WTC11 (cell line): ENCODE measurements at regions not wholly inside any gene's neighbourhood (a gene's known extent, or its start where the extent isn't known, plus 50 kb on each side); places are given as distances from the start of the nearest gene placed in this dataset.

Experiments used
- ATAC-seq: fragments of 200-7000 bp; cut with Tn5 transposase; 2 replicates; pipeline ENCODE4 v1.10.0; 2021; ENCODE audit warnings: mild to moderate bottlenecking, moderate library complexity
- CTCF ChIA-PET: fragments of 300-600 bp; sonication (Branson Sonifier 250); formaldehyde crosslinking; loops from one replicate; lab custom pipeline; 2021; ENCODE audit warnings: antibody characterized with exemption; lab: Charles Lee
- POLR2A ChIA-PET: fragments of 350-600 bp; sonication (Branson Sonifier 250); formaldehyde crosslinking; loops from one replicate; lab custom pipeline; 2021; ENCODE audit warnings: antibody characterized with exemption; lab: Charles Lee
- DNase-seq: peaks from one replicate; pipeline ENCODE4 v3.0.0; 2021; ENCODE audit warnings: low spot score
- H3K27ac Mint-ChIP-seq: 2 replicates; pipeline ENCODE4 v1.8.0; 2021; ENCODE audit warnings: mixed read lengths
- H3K27me3 Mint-ChIP-seq: 2 replicates; pipeline ENCODE4 v1.8.0; 2021; ENCODE audit warnings: low read depth, mild to moderate bottlenecking, moderate library complexity, mixed read lengths
- H3K36me3 Mint-ChIP-seq: 2 replicates; pipeline ENCODE4 v1.8.0; 2021; ENCODE audit warnings: mixed read lengths
- H3K4me1 Mint-ChIP-seq: 2 replicates; pipeline ENCODE4 v1.8.0; 2022; ENCODE audit warnings: mixed read lengths
- H3K4me3 Mint-ChIP-seq: 2 replicates; pipeline ENCODE4 v1.8.0; 2021; ENCODE audit warnings: mild to moderate bottlenecking, moderate library complexity, mixed read lengths
- H3K9me3 Mint-ChIP-seq: 2 replicates; pipeline ENCODE4 v1.8.0; 2021; ENCODE audit warnings: mixed read lengths
- ATF1 ChIP-seq: sonication (generic); formaldehyde crosslinking; IDR thresholded peaks from 2 replicates; pipeline ENCODE4 v1.8.1; 2023; ENCODE audit warnings: mild to moderate bottlenecking, moderate library complexity, missing genetic modification reagents
- CBFB ChIP-seq: sonication (generic); formaldehyde crosslinking; IDR thresholded peaks from 2 replicates; pipeline ENCODE4 v1.8.1; 2022; ENCODE audit warnings: mild to moderate bottlenecking, low read depth, missing genetic modification reagents
- CREB1 ChIP-seq: sonication (generic); formaldehyde crosslinking; IDR thresholded peaks from 2 replicates; pipeline ENCODE4 v1.8.0; 2023; ENCODE audit warnings: mild to moderate bottlenecking, missing genetic modification reagents
- ELF4 ChIP-seq: sonication (generic); formaldehyde crosslinking; IDR thresholded peaks from 2 replicates; pipeline ENCODE4 v1.8.1; 2022; ENCODE audit warnings: low read depth, mild to moderate bottlenecking, moderate library complexity, missing genetic modification reagents
- ETV6 ChIP-seq: sonication (generic); formaldehyde crosslinking; IDR thresholded peaks from 2 replicates; pipeline ENCODE4 v1.8.1; 2022; ENCODE audit warnings: mild to moderate bottlenecking, missing genetic modification reagents
- GTF2I ChIP-seq: fragments of 250-450 bp; sonication (Bioruptor Pico); conservative IDR thresholded peaks from 2 replicates; pipeline ENCODE4 v1.4.0; 2021; ENCODE audit warnings: mild to moderate bottlenecking
- JAZF1 ChIP-seq: fragments of 250-450 bp; sonication (Bioruptor Pico); IDR thresholded peaks from 2 replicates; pipeline ENCODE4 v1.9.0; 2021; ENCODE audit warnings: moderate library complexity, mild to moderate bottlenecking, inconsistent platforms
- NFATC4 ChIP-seq: fragments of 250-450 bp; sonication (Bioruptor Pico); IDR thresholded peaks from 2 replicates; pipeline ENCODE4 v1.9.0; 2021; ENCODE audit warnings: mild to moderate bottlenecking
- OVOL2 ChIP-seq: fragments of 250-450 bp; sonication (Bioruptor Pico); IDR thresholded peaks from 2 replicates; pipeline ENCODE4 v1.9.0; 2021; ENCODE audit warnings: mild to moderate bottlenecking, borderline replicate concordance
- PRRX2 ChIP-seq: fragments of 250-450 bp; sonication (Bioruptor Pico); IDR thresholded peaks from 2 replicates; pipeline ENCODE4 v1.8.0; 2021; ENCODE audit warnings: mild to moderate bottlenecking
- SMAD3 ChIP-seq: sonication (generic); formaldehyde crosslinking; IDR thresholded peaks from 2 replicates; pipeline ENCODE4 v1.8.0; 2022; ENCODE audit warnings: missing genetic modification reagents, mild to moderate bottlenecking, borderline replicate concordance
- TEAD1 ChIP-seq: sonication (generic); formaldehyde crosslinking; IDR thresholded peaks from 2 replicates; pipeline ENCODE4 v1.8.0; 2022; ENCODE audit warnings: mild to moderate bottlenecking, missing genetic modification reagents
- TEAD4 ChIP-seq: sonication (generic); formaldehyde crosslinking; IDR thresholded peaks from 2 replicates; pipeline ENCODE4 v1.8.0; 2022; ENCODE audit warnings: mild to moderate bottlenecking, missing genetic modification reagents
- ZNF138 ChIP-seq: sonication (generic); formaldehyde crosslinking; conservative IDR thresholded peaks from 2 replicates; pipeline ENCODE4 v1.8.1; 2022; ENCODE audit warnings: mild to moderate bottlenecking, moderate library complexity, missing genetic modification reagents
- ZNF671 ChIP-seq: fragments of 250-450 bp; sonication (Bioruptor Pico); IDR thresholded peaks from 2 replicates; pipeline ENCODE4 v1.8.0; 2021; ENCODE audit warnings: mild to moderate bottlenecking
- TF ChIP-seq, protein P1 (sequence below): sonication (generic); formaldehyde crosslinking; IDR thresholded peaks from 2 replicates; pipeline ENCODE4 v1.8.0; 2022; ENCODE audit warnings: mild to moderate bottlenecking, missing genetic modification reagents
- TF ChIP-seq, protein P2 (sequence below): sonication (generic); formaldehyde crosslinking; IDR thresholded peaks from 2 replicates; pipeline ENCODE4 v1.8.1; 2023; ENCODE audit warnings: mild to moderate bottlenecking, moderate library complexity, missing genetic modification reagents
- TF ChIP-seq, protein P3 (sequence below): fragments of 250-450 bp; sonication (Bioruptor Pico); IDR thresholded peaks from 2 replicates; pipeline ENCODE4 v1.9.0; 2021; ENCODE audit warnings: mild to moderate bottlenecking
- TF ChIP-seq, protein P4 (sequence below): sonication (generic); formaldehyde crosslinking; IDR thresholded peaks from 2 replicates; pipeline ENCODE4 v1.8.1; 2023; ENCODE audit warnings: mild to moderate bottlenecking, missing genetic modification reagents, moderate library complexity
- TF ChIP-seq, protein P5 (sequence below): sonication (generic); formaldehyde crosslinking; IDR thresholded peaks from 2 replicates; pipeline ENCODE4 v1.8.0; 2023; ENCODE audit warnings: mild to moderate bottlenecking, missing genetic modification reagents
- TF ChIP-seq, protein P6 (sequence below): sonication (generic); formaldehyde crosslinking; IDR thresholded peaks from 2 replicates; pipeline ENCODE4 v1.8.0; 2022; ENCODE audit warnings: mild to moderate bottlenecking, missing genetic modification reagents
- TF ChIP-seq, protein P7 (sequence below): fragments of 250-450 bp; sonication (Bioruptor Pico); IDR thresholded peaks from 2 replicates; pipeline ENCODE4 v1.9.0; 2021; ENCODE audit warnings: moderate library complexity, mild to moderate bottlenecking, inconsistent platforms, borderline replicate concordance
- TF ChIP-seq, protein P8 (sequence below): sonication (generic); formaldehyde crosslinking; IDR thresholded peaks from 2 replicates; pipeline ENCODE4 v1.8.1; 2022; ENCODE audit warnings: missing genetic modification reagents, borderline replicate concordance
- TF ChIP-seq, protein P9 (sequence below): fragments of 250-450 bp; sonication (Bioruptor Pico); conservative IDR thresholded peaks from 2 replicates; pipeline ENCODE4 v1.9.0; 2021; ENCODE audit warnings: mild to moderate bottlenecking

DNA sequence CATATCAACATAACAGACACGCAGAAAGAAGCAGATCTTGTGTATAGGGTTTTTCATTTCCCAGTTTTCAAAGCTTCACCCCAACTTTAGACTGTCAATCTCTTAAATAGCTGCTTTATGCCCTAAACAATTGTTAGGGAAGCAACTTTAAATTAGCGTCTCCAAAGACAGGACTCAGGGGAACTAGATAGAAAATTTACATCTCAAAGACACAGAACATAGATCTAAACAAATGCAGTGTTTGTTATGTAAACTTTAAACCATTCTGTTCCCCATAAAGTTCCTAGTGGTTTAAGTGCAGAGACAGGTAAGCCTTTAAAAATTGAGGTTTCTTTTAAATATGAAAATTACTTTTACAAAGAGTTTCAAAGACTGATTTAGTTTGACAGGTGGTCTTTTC, 379.2 kb upstream of the GHITM start (continued):
- TF ChIP-seq, protein P1, sequence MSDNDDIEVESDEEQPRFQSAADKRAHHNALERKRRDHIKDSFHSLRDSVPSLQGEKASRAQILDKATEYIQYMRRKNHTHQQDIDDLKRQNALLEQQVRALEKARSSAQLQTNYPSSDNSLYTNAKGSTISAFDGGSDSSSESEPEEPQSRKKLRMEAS, result no peak
- TF ChIP-seq CBFB (no peak), SMAD3 (CRISPR knock-in tag) (no peak), OVOL2 (CRISPR knock-in tag) (no peak), TEAD1 (CRISPR knock-in tag) (no peak), ELF4 (CRISPR knock-in tag) (no peak), ZNF138 (no peak), ZNF671 (CRISPR knock-in tag) (no peak), GTF2I (CRISPR knock-in tag) (no peak), NFATC4 (no peak)
- TF ChIP-seq, protein P2, sequence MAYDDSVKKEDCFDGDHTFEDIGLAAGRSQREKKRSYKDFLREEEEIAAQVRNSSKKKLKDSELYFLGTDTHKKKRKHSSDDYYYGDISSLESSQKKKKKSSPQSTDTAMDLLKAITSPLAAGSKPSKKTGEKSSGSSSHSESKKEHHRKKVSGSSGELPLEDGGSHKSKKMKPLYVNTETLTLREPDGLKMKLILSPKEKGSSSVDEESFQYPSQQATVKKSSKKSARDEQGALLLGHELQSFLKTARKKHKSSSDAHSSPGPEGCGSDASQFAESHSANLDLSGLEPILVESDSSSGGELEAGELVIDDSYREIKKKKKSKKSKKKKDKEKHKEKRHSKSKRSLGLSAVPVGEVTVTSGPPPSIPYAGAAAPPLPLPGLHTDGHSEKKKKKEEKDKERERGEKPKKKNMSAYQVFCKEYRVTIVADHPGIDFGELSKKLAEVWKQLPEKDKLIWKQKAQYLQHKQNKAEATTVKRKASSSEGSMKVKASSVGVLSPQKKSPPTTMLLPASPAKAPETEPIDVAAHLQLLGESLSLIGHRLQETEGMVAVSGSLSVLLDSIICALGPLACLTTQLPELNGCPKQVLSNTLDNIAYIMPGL (CRISPR knock-in tag), result no peak
- TF ChIP-seq, protein P3, sequence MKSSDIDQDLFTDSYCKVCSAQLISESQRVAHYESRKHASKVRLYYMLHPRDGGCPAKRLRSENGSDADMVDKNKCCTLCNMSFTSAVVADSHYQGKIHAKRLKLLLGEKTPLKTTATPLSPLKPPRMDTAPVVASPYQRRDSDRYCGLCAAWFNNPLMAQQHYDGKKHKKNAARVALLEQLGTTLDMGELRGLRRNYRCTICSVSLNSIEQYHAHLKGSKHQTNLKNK (CRISPR knock-in tag), result no peak
- TF ChIP-seq, protein P4, sequence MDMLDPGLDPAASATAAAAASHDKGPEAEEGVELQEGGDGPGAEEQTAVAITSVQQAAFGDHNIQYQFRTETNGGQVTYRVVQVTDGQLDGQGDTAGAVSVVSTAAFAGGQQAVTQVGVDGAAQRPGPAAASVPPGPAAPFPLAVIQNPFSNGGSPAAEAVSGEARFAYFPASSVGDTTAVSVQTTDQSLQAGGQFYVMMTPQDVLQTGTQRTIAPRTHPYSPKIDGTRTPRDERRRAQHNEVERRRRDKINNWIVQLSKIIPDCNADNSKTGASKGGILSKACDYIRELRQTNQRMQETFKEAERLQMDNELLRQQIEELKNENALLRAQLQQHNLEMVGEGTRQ (CRISPR knock-in tag), result no peak

DNA sequence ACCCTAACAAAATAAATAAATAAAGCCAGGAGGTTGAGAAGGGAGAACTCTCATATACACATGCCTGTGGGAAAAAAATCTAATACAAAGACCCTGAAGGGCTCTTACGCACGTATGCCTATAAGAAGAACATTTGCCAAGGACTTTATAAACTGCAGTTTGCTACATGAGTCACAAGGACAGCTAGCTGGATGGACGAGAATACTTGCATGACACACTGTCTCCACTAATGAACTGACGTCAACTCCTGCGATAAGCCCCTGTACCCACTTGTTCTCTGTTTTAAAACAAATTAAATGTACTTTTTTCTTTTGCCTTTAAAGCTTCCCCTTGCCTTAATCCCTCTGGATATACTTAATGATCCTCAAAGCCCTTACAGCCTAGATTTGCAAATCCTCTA, 374.6 kb upstream of the GHITM start:
- CTCF ChIA-PET, result no interaction called here
- no peak overlapping the region for H3K27ac Mint-ChIP-seq
- H3K27me3 Mint-ChIP-seq, result peaks cover 66% of the 10 kb centered on the region
- H3K4me3 Mint-ChIP-seq, result no peak overlapping the region
- TF ChIP-seq ETV6 (CRISPR knock-in tag) (no peak), TEAD1 (CRISPR knock-in tag) (no peak), ZNF138 (no peak), ATF1 (CRISPR knock-in tag) (no peak), JAZF1 (CRISPR knock-in tag) (no peak), CREB1 (CRISPR knock-in tag) (no peak), PRRX2 (CRISPR knock-in tag) (no peak), TEAD4 (no peak)
- TF ChIP-seq, protein P5, sequence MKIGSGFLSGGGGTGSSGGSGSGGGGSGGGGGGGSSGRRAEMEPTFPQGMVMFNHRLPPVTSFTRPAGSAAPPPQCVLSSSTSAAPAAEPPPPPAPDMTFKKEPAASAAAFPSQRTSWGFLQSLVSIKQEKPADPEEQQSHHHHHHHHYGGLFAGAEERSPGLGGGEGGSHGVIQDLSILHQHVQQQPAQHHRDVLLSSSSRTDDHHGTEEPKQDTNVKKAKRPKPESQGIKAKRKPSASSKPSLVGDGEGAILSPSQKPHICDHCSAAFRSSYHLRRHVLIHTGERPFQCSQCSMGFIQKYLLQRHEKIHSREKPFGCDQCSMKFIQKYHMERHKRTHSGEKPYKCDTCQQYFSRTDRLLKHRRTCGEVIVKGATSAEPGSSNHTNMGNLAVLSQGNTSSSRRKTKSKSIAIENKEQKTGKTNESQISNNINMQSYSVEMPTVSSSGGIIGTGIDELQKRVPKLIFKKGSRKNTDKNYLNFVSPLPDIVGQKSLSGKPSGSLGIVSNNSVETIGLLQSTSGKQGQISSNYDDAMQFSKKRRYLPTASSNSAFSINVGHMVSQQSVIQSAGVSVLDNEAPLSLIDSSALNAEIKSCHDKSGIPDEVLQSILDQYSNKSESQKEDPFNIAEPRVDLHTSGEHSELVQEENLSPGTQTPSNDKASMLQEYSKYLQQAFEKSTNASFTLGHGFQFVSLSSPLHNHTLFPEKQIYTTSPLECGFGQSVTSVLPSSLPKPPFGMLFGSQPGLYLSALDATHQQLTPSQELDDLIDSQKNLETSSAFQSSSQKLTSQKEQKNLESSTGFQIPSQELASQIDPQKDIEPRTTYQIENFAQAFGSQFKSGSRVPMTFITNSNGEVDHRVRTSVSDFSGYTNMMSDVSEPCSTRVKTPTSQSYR (CRISPR knock-in tag), result no peak
- TF ChIP-seq, protein P6, sequence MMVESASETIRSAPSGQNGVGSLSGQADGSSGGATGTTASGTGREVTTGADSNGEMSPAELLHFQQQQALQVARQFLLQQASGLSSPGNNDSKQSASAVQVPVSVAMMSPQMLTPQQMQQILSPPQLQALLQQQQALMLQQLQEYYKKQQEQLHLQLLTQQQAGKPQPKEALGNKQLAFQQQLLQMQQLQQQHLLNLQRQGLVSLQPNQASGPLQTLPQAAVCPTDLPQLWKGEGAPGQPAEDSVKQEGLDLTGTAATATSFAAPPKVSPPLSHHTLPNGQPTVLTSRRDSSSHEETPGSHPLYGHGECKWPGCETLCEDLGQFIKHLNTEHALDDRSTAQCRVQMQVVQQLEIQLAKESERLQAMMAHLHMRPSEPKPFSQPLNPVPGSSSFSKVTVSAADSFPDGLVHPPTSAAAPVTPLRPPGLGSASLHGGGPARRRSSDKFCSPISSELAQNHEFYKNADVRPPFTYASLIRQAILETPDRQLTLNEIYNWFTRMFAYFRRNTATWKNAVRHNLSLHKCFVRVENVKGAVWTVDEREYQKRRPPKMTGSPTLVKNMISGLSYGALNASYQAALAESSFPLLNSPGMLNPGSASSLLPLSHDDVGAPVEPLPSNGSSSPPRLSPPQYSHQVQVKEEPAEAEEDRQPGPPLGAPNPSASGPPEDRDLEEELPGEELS (CRISPR knock-in tag), result no peak
- TF ChIP-seq, protein P7, sequence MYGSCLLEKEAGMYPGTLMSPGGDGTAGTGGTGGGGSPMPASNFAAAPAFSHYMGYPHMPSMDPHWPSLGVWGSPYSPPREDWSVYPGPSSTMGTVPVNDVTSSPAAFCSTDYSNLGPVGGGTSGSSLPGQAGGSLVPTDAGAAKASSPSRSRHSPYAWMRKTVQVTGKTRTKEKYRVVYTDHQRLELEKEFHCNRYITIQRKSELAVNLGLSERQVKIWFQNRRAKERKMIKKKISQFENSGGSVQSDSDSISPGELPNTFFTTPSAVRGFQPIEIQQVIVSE (CRISPR knock-in tag), result no peak
- TF ChIP-seq, protein P8, sequence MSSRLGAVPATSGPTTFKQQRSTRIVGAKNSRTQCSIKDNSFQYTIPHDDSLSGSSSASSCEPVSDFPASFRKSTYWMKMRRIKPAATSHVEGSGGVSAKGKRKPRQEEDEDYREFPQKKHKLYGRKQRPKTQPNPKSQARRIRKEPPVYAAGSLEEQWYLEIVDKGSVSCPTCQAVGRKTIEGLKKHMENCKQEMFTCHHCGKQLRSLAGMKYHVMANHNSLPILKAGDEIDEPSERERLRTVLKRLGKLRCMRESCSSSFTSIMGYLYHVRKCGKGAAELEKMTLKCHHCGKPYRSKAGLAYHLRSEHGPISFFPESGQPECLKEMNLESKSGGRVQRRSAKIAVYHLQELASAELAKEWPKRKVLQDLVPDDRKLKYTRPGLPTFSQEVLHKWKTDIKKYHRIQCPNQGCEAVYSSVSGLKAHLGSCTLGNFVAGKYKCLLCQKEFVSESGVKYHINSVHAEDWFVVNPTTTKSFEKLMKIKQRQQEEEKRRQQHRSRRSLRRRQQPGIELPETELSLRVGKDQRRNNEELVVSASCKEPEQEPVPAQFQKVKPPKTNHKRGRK, result no peak
- TF ChIP-seq, protein P1, result no peak
- TF ChIP-seq, protein P9, sequence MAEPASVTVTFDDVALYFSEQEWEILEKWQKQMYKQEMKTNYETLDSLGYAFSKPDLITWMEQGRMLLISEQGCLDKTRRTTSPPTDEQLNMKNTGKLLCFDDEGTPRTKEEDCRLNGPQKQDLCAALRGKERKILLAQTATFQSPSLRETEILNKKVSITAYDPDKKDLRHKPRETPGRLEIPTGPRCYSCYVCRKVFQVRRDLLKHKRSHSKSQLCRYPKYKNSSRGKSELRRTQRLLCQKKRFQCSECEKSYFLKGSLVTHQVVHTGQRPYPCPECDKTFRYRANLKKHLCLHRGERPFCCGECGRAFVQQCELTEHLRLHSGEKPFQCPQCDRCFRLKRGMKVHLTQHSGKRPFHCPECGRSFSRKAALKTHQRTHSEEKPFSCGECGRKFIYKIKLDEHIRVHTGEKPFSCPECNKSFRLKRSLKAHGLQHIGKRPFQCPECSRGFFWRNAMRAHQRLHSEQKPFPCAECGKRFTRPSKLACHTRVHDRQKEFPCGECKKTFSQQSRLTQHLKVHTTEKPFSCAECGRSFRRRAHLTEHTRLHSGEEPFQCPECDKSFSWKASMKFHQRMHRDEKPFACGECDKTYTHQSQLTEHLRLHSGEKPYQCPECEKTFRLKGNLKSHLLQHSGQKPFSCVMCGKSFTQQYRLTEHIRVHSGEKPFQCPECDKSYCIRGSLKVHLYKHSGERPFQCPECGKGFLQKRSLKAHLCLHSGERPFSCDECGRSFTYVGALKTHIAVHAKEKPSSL (CRISPR knock-in tag), result no peak
- H3K36me3 Mint-ChIP-seq, result no peaks in the 10 kb centered on the region; the same call in 1 of the 2 replicates
- H3K9me3 Mint-ChIP-seq, result peaks cover 3% of the 10 kb centered on the region; the same call in 1 of the 2 replicates
- ATAC-seq (no peak), DNase-seq (no peak)
- H3K4me1 Mint-ChIP-seq, result peaks cover 22% of the 10 kb centered on the region
- POLR2A ChIA-PET, result no interaction called here
